ENCODE measurements at regions not wholly inside any gene's neighbourhood (a gene's known extent, or its start where the extent isn't known, plus 50 kb on each side); places are given as distances from the start of the nearest gene placed in this dataset.

- TF ChIP-seq CTCF (IDR thresholded peaks at IDR 0.05; ENCODE audit: low read depth, low read length): no peak
- no peak for TF ChIP-seq EZH2phosphoT487 (IDR thresholded peaks at IDR 0.05; ENCODE audit: low read depth)
Observed at GRCh38 chr17:11023639-11024479, 186.0 kb upstream of the PIRT start.

Measured in OCI-LY3 (cell line).